SK-N-SH treated with all-trans-retinoic acid at 6 μM for 48 hours (cell line): ENCODE measurements at regions not wholly inside any gene's neighbourhood (a gene's known extent, or its start where the extent isn't known, plus 50 kb on each side); places are given as distances from the start of the nearest gene placed in this dataset.

Experiments used
- ATAC-seq: fragments of 200-7000 bp; cut with Tn5 transposase; 3 replicates; pipeline ENCODE4 v1.9.1; 2020; ENCODE audit warnings: mild to moderate bottlenecking, moderate library complexity
- BACH2 ChIP-seq: fragments of 250-450 bp; sonication (Bioruptor Pico); IDR thresholded peaks from 2 replicates; pipeline ENCODE4 v1.9.0; 2021; ENCODE audit warnings: mild to moderate bottlenecking, borderline replicate concordance
- ESRRG ChIP-seq: fragments of 250-450 bp; sonication (Bioruptor Pico); IDR thresholded peaks from 2 replicates; pipeline ENCODE4 v1.6.1; 2021; ENCODE audit warnings: mild to moderate bottlenecking
- GLIS3 ChIP-seq: fragments of 250-450 bp; sonication (Bioruptor Pico); IDR thresholded peaks from 2 replicates; pipeline ENCODE4 v1.5.0; 2020; ENCODE audit warnings: mild to moderate bottlenecking, moderate library complexity
- ISL1 ChIP-seq: fragments of 250-450 bp; sonication (Bioruptor Pico); IDR thresholded peaks from 2 replicates; pipeline ENCODE4 v2.1.2; 2022; ENCODE audit warnings: mild to moderate bottlenecking, moderate library complexity
- OSR1 ChIP-seq: fragments of 250-450 bp; sonication (Bioruptor Pico); IDR thresholded peaks from 2 replicates; pipeline ENCODE4 v1.8.0; 2022; ENCODE audit warnings: moderate library complexity, mild to moderate bottlenecking, inconsistent platforms
- PPARA ChIP-seq: fragments of 250-450 bp; sonication (Bioruptor Pico); IDR thresholded peaks from 2 replicates; pipeline ENCODE4 v1.5.0; 2020; ENCODE audit warnings: mild to moderate bottlenecking, borderline replicate concordance
- RARB ChIP-seq: fragments of 250-450 bp; sonication (Bioruptor Pico); IDR thresholded peaks from 2 replicates; pipeline ENCODE4 v1.8.0; 2021; ENCODE audit warnings: mild to moderate bottlenecking, moderate library complexity
- SNAI2 ChIP-seq: fragments of 250-450 bp; sonication (Bioruptor Pico); IDR thresholded peaks from 2 replicates; pipeline ENCODE4 v1.5.0; 2020; ENCODE audit warnings: mild to moderate bottlenecking, moderate library complexity
- TOX ChIP-seq: fragments of 250-450 bp; sonication (Bioruptor Pico); IDR thresholded peaks from 2 replicates; pipeline ENCODE4 v1.8.0; 2021; ENCODE audit warnings: mild to moderate bottlenecking, moderate library complexity, borderline replicate concordance
- ZFP3 ChIP-seq: fragments of 250-450 bp; sonication (Bioruptor Pico); IDR thresholded peaks from 2 replicates; pipeline ENCODE4 v1.5.0; 2020; ENCODE audit warnings: mild to moderate bottlenecking, moderate library complexity
- ZNF565 ChIP-seq: fragments of 450-650 bp; formaldehyde crosslinking; conservative IDR thresholded peaks from 2 replicates; pipeline ENCODE4 v1.5.0; 2020; ENCODE audit warnings: low read depth, mild to moderate bottlenecking, moderate library complexity
- ZNF70 ChIP-seq: fragments of 450-650 bp; formaldehyde crosslinking; IDR thresholded peaks from 2 replicates; pipeline ENCODE4 v1.5.0; 2020; ENCODE audit warnings: mild to moderate bottlenecking, moderate library complexity
- ZNF8 ChIP-seq: fragments of 450-650 bp; formaldehyde crosslinking; IDR thresholded peaks from 2 replicates; pipeline ENCODE4 v1.5.0; 2020; ENCODE audit warnings: mild to moderate bottlenecking, moderate library complexity
- TF ChIP-seq, protein P1 (sequence below): fragments of 250-450 bp; sonication (Bioruptor Pico); IDR thresholded peaks from 2 replicates; pipeline ENCODE4 v1.5.1; 2020; ENCODE audit warnings: low read depth, mild to moderate bottlenecking, moderate library complexity
- TF ChIP-seq, protein P2 (sequence below): fragments of 250-450 bp; sonication (Bioruptor Pico); IDR thresholded peaks from 2 replicates; pipeline ENCODE4 v1.8.0; 2020; ENCODE audit warnings: mild to moderate bottlenecking, moderate library complexity, borderline replicate concordance
- TF ChIP-seq, protein P3 (sequence below): fragments of 250-450 bp; sonication (Bioruptor Pico); IDR thresholded peaks from 2 replicates; pipeline ENCODE4 v1.8.0; 2021; ENCODE audit warnings: low read depth, mild to moderate bottlenecking, moderate library complexity, borderline replicate concordance
- TF ChIP-seq, protein P4 (sequence below): fragments of 250-450 bp; sonication (Bioruptor Pico); IDR thresholded peaks from 2 replicates; pipeline ENCODE4 v1.5.0; 2020; ENCODE audit warnings: mild to moderate bottlenecking, moderate library complexity
- TF ChIP-seq, protein P5 (sequence below): fragments of 250-450 bp; sonication (Bioruptor Pico); IDR thresholded peaks from 2 replicates; pipeline ENCODE4 v1.5.1; 2021; ENCODE audit warnings: mild to moderate bottlenecking, moderate library complexity

DNA sequence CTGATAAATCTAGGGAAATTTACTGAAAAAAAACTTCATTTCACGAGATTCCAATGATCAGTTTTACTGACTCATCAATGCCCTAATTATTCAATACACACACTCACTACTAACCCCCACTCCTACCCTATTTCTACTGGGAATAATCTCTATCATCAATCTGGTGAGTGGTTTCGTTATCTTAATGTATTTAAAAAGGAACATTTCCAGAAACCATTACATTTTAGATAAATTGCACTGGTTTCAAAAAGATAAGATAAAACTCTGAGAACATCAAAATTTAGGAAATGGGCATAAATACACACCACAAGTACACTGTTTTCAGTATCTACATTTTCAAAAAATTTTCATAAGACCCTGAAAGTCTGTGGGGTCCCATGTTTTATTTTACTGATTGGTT is 471.4 kb upstream of the PKDCC start (continued):
- TF ChIP-seq GLIS3 (CRISPR knock-in tag), result 0 out of 2 replicates have a peak, but pooled peaks have one; percentile 19

DNA sequence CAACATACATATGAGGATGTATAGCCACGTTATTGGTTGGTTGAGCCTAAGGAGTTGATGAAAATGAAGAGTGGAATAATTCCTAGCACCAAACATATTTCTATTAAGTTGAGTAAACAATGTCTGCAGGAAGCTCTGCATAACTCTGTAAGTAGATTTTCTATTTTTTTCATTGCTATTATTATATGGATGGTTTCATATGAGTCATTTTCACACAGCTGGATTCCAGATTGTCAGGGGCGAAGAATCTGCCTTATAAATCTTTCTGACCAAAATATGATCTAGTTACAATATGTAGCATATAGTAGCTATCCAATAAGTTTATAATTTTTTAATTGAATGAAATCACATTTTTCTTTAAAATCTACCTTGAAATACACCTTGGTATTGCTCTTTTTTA is 468.0 kb upstream of the PKDCC start:
- TF ChIP-seq, protein P1, sequence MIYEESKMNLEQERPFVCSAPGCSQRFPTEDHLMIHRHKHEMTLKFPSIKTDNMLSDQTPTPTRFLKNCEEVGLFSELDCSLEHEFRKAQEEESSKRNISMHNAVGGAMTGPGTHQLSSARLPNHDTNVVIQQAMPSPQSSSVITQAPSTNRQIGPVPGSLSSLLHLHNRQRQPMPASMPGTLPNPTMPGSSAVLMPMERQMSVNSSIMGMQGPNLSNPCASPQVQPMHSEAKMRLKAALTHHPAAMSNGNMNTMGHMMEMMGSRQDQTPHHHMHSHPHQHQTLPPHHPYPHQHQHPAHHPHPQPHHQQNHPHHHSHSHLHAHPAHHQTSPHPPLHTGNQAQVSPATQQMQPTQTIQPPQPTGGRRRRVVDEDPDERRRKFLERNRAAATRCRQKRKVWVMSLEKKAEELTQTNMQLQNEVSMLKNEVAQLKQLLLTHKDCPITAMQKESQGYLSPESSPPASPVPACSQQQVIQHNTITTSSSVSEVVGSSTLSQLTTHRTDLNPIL (CRISPR knock-in tag), result no peak
- TF ChIP-seq ZNF8 (CRISPR knock-in tag), result no peak
- TF ChIP-seq OSR1, result no peak
- no peak for TF ChIP-seq ISL1 (CRISPR knock-in tag)
- TF ChIP-seq RARB (CRISPR knock-in tag), result no peak
- TF ChIP-seq PPARA (CRISPR knock-in tag), result no peak
- TF ChIP-seq BACH2 (CRISPR knock-in tag), result no peak
- no peak for TF ChIP-seq TOX
- no peak for TF ChIP-seq ESRRG (CRISPR knock-in tag)
- ATAC-seq, result no peak

DNA sequence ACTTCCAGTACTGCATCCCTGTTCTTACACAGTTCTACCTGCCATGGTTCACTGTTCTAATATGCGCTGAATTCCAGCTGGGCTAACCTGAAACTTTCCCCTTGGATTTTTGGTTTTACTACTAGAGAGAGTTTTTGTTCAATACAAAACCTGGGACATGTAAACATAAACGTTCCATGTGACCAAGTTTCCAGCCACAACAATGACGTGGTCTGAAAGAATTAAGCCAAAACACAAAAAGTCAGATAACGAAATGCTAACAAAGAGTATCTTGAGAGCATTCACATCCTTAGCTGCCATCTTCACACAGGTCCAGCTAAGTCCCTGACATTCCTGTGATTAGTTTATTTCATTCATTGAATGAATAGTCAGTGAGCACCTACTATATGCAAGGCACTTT is 467.0 kb upstream of the PKDCC start:
- TF ChIP-seq, protein P2, sequence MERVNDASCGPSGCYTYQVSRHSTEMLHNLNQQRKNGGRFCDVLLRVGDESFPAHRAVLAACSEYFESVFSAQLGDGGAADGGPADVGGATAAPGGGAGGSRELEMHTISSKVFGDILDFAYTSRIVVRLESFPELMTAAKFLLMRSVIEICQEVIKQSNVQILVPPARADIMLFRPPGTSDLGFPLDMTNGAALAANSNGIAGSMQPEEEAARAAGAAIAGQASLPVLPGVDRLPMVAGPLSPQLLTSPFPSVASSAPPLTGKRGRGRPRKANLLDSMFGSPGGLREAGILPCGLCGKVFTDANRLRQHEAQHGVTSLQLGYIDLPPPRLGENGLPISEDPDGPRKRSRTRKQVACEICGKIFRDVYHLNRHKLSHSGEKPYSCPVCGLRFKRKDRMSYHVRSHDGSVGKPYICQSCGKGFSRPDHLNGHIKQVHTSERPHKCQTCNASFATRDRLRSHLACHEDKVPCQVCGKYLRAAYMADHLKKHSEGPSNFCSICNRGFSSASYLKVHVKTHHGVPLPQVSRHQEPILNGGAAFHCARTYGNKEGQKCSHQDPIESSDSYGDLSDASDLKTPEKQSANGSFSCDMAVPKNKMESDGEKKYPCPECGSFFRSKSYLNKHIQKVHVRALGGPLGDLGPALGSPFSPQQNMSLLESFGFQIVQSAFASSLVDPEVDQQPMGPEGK (CRISPR knock-in tag), result no peak
- no peak for TF ChIP-seq PPARA (CRISPR knock-in tag)
- no peak for TF ChIP-seq RARB (CRISPR knock-in tag)
- TF ChIP-seq, protein P3, sequence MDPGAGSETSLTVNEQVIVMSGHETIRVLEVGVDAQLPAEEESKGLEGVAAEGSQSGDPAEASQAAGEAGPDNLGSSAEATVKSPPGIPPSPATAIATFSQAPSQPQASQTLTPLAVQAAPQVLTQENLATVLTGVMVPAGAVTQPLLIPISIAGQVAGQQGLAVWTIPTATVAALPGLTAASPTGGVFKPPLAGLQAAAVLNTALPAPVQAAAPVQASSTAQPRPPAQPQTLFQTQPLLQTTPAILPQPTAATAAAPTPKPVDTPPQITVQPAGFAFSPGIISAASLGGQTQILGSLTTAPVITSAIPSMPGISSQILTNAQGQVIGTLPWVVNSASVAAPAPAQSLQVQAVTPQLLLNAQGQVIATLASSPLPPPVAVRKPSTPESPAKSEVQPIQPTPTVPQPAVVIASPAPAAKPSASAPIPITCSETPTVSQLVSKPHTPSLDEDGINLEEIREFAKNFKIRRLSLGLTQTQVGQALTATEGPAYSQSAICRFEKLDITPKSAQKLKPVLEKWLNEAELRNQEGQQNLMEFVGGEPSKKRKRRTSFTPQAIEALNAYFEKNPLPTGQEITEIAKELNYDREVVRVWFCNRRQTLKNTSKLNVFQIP (CRISPR knock-in tag), result no peak
- TF ChIP-seq TOX, result no peak
- TF ChIP-seq ZNF8 (CRISPR knock-in tag), result no peak
- no peak for TF ChIP-seq ZNF70 (CRISPR knock-in tag)
- TF ChIP-seq, protein P4, sequence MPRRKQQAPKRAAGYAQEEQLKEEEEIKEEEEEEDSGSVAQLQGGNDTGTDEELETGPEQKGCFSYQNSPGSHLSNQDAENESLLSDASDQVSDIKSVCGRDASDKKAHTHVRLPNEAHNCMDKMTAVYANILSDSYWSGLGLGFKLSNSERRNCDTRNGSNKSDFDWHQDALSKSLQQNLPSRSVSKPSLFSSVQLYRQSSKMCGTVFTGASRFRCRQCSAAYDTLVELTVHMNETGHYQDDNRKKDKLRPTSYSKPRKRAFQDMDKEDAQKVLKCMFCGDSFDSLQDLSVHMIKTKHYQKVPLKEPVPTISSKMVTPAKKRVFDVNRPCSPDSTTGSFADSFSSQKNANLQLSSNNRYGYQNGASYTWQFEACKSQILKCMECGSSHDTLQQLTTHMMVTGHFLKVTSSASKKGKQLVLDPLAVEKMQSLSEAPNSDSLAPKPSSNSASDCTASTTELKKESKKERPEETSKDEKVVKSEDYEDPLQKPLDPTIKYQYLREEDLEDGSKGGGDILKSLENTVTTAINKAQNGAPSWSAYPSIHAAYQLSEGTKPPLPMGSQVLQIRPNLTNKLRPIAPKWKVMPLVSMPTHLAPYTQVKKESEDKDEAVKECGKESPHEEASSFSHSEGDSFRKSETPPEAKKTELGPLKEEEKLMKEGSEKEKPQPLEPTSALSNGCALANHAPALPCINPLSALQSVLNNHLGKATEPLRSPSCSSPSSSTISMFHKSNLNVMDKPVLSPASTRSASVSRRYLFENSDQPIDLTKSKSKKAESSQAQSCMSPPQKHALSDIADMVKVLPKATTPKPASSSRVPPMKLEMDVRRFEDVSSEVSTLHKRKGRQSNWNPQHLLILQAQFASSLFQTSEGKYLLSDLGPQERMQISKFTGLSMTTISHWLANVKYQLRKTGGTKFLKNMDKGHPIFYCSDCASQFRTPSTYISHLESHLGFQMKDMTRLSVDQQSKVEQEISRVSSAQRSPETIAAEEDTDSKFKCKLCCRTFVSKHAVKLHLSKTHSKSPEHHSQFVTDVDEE (CRISPR knock-in tag), result no peak
- TF ChIP-seq ZFP3 (CRISPR knock-in tag), result no peak
- TF ChIP-seq BACH2 (CRISPR knock-in tag), result no peak
- TF ChIP-seq SNAI2 (CRISPR knock-in tag), result no peak
- no peak for TF ChIP-seq OSR1
- TF ChIP-seq, protein P5, sequence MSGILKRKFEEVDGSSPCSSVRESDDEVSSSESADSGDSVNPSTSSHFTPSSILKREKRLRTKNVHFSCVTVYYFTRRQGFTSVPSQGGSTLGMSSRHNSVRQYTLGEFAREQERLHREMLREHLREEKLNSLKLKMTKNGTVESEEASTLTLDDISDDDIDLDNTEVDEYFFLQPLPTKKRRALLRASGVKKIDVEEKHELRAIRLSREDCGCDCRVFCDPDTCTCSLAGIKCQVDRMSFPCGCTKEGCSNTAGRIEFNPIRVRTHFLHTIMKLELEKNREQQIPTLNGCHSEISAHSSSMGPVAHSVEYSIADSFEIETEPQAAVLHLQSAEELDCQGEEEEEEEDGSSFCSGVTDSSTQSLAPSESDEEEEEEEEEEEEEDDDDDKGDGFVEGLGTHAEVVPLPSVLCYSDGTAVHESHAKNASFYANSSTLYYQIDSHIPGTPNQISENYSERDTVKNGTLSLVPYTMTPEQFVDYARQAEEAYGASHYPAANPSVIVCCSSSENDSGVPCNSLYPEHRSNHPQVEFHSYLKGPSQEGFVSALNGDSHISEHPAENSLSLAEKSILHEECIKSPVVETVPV (CRISPR knock-in tag), result no peak
- no peak for ATAC-seq

DNA sequence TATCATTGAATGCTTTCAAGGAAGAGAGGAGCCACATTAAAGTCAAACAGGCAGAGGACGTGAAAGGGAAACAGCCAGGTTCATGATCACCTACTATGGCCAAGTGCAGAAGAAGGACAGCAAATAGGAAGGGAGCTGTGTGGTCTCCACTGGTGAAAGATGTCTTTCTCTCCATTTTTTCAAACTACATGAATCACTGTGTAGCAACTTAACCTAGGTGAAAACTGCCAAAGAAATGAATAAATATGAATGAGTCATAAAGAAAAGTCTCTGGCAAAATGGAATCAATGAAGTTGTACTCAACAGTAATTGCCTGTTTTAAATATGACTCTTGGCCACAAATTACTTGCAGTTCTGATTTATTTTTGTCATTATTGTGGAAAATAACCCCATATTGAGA is 452.6 kb upstream of the PKDCC start:
- TF ChIP-seq ZNF70 (CRISPR knock-in tag) (no peak), ZNF565 (CRISPR knock-in tag) (no peak)
- TF ChIP-seq, protein P1 (CRISPR knock-in tag), result no peak
- no peak for ATAC-seq
